ENCODE measurements at regions not wholly inside any gene's neighbourhood (a gene's known extent, or its start where the extent isn't known, plus 50 kb on each side); places are given as distances from the start of the nearest gene placed in this dataset.

DNA sequence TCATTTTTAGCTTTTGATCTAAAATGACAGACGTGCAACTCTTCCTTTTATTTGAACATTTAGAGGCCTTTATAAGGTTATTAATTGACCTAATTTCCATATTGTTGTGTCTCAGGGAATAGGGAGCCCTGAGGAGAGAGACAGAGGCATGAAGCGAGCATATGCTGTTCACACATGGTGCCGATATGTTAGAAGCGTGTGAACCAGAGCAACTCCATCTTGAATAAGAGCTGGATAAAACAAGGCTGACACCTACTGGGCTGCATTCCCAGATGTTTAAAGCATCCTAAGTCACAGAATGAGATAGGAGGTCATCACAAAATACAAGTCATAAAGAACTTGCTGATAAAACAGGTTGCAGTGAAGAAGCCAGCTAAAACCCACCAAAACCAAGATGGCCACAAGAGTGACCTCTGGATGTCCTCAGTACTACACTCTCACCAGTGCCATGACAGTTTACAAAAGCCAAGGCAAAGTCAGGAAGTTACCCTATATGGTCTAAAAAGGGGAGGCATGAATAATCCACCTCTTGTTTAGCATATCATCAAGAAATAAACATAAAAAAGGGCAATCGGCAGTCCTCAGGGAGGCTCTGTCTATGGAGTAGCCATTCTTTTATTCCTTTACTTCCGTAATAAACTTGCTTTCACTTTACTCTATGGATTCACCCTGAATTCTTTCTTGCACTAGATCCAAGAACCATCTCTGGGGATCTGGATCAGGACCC is 80.1 kb downstream of the SEC61G start:
- peak overlapping the region; percentile 38; the same call in 1 of the 2 replicates for H2AFZ ChIP-seq (ENCODE audit: low read depth, low read length)
- no peaks in the 10 kb centered on the region for H3K27me3 ChIP-seq (ENCODE audit: control insufficient read depth in 2 of 2, insufficient read depth in 2 of 2, low read length in 2 of 2)
- no peaks in the 10 kb centered on the region for H3K9me3 ChIP-seq (replicated peaks; ENCODE audit: control insufficient read depth, insufficient read depth, low read depth, low read length)
- CTCF ChIA-PET (ENCODE audit: low intra/inter-chr PET ratio): no interaction called here
- no peaks in the 10 kb centered on the region for H4K20me1 ChIP-seq (replicated peaks; ENCODE audit: control insufficient read depth, insufficient read depth, low read length)
- DNase-seq (ENCODE audit: extremely low read depth in 1 of 4, low spot score in 3 of 4) (peak in 1 of 4 experiments; percentile 11), FAIRE-seq (no peak), ATAC-seq (no peak)
- H3K4me3 ChIP-seq: no peak overlapping the region
- H3K4me1 ChIP-seq (replicated peaks in 1 of 2; ENCODE audit: control insufficient read depth in 2 of 2, insufficient read depth in 2 of 2, low read length in 2 of 2): no peaks in the 10 kb centered on the region
- no peak overlapping the region for H3K4me2 ChIP-seq (ENCODE audit: insufficient read depth, low read length)
- H3K9me1 ChIP-seq (ENCODE audit: control insufficient read depth, insufficient read depth, low read length): no peaks in the 10 kb centered on the region
- no peak overlapping the region for H3K27ac ChIP-seq (ENCODE audit: extremely low read depth, low read depth, low read length)
- WGBS (ENCODE audit: insufficient coverage, low coverage, missing lambda C conversion rate): 2% methylated on average over 6 of the region's 6 CpGs
- no TSS peak for BruUV-seq (replicated peaks)
- H3K79me2 ChIP-seq (ENCODE audit: control insufficient read depth, insufficient read depth, low read length): no peaks in the 10 kb centered on the region
- intact Hi-C loops (cut with micrococcal nuclease): no loop called here
- POLR2A ChIA-PET: no interaction called here
- in situ Hi-C loops (cut with MboI): no loop called here
- H3K36me3 ChIP-seq (ENCODE audit: control insufficient read depth, insufficient read depth, low read length): no peaks in the 10 kb centered on the region
- H3K9ac ChIP-seq (ENCODE audit: insufficient read depth in 1 of 2, low read depth in 2 of 2, low read length in 2 of 2): no peak overlapping the region
- 0 out of 2 replicates have a peak, but pooled peaks have one; percentile 43 for TF ChIP-seq ESRRA (IDR thresholded peaks at IDR 0.05; ENCODE audit: borderline replicate concordance, low read depth)
- no peak for TF ChIP-seq LEF1 (IDR thresholded peaks at IDR 0.05)
- TF ChIP-seq DIDO1 (tag; IDR thresholded peaks at IDR 0.05; ENCODE audit: low read depth): no peak
- no peak for TF ChIP-seq MEF2A (IDR thresholded peaks at IDR 0.05; ENCODE audit: control insufficient read depth, low read depth, low read length)
- TF ChIP-seq ZNF408 (CRISPR knock-in tag; IDR thresholded peaks at IDR 0.05; ENCODE audit: low read depth): no peak
- TF ChIP-seq RBM39 (optimal IDR thresholded peaks at IDR 0.05; ENCODE audit: low read depth, low read length): no peak
- TF ChIP-seq, protein P1, sequence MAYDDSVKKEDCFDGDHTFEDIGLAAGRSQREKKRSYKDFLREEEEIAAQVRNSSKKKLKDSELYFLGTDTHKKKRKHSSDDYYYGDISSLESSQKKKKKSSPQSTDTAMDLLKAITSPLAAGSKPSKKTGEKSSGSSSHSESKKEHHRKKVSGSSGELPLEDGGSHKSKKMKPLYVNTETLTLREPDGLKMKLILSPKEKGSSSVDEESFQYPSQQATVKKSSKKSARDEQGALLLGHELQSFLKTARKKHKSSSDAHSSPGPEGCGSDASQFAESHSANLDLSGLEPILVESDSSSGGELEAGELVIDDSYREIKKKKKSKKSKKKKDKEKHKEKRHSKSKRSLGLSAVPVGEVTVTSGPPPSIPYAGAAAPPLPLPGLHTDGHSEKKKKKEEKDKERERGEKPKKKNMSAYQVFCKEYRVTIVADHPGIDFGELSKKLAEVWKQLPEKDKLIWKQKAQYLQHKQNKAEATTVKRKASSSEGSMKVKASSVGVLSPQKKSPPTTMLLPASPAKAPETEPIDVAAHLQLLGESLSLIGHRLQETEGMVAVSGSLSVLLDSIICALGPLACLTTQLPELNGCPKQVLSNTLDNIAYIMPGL (CRISPR knock-in tag; IDR thresholded peaks at IDR 0.05): no peak
- TF ChIP-seq, protein P2, sequence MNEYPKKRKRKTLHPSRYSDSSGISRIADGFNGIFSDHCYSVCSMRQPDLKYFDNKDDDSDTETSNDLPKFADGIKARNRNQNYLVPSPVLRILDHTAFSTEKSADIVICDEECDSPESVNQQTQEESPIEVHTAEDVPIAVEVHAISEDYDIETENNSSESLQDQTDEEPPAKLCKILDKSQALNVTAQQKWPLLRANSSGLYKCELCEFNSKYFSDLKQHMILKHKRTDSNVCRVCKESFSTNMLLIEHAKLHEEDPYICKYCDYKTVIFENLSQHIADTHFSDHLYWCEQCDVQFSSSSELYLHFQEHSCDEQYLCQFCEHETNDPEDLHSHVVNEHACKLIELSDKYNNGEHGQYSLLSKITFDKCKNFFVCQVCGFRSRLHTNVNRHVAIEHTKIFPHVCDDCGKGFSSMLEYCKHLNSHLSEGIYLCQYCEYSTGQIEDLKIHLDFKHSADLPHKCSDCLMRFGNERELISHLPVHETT (CRISPR knock-in tag; conservative IDR thresholded peaks at IDR 0.05 in 1 of 2, IDR thresholded peaks at IDR 0.05 in 1 of 2): peak in 1 of 2 experiments; percentile 74; a peak in 1 of 4 replicates
- TF ChIP-seq, protein P3, sequence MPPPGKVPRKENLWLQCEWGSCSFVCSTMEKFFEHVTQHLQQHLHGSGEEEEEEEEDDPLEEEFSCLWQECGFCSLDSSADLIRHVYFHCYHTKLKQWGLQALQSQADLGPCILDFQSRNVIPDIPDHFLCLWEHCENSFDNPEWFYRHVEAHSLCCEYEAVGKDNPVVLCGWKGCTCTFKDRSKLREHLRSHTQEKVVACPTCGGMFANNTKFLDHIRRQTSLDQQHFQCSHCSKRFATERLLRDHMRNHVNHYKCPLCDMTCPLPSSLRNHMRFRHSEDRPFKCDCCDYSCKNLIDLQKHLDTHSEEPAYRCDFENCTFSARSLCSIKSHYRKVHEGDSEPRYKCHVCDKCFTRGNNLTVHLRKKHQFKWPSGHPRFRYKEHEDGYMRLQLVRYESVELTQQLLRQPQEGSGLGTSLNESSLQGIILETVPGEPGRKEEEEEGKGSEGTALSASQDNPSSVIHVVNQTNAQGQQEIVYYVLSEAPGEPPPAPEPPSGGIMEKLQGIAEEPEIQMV (tag; conservative IDR thresholded peaks at IDR 0.05; ENCODE audit: low read depth): no peak
- no peak for TF ChIP-seq SIX5 (IDR thresholded peaks at IDR 0.05; ENCODE audit: borderline replicate concordance in 1 of 2, insufficient read depth in 1 of 2, low read depth in 1 of 2, low read length in 2 of 2)
- no peak for TF ChIP-seq SREBF2 (CRISPR knock-in tag; IDR thresholded peaks at IDR 0.05)
- no peak for TF ChIP-seq SIN3A (IDR thresholded peaks at IDR 0.05; ENCODE audit: borderline replicate concordance in 2 of 2, control insufficient read depth in 1 of 2, low read depth in 2 of 2, low read length in 2 of 2)
- no peak for TF ChIP-seq POLR2AphosphoS5 (IDR thresholded peaks at IDR 0.05; ENCODE audit: control insufficient read depth, insufficient read depth, low read depth, low read length)
- TF ChIP-seq NR4A1 (CRISPR knock-in tag; IDR thresholded peaks at IDR 0.05): no peak
- TF ChIP-seq NR4A1 (tag; IDR thresholded peaks at IDR 0.05): peak; percentile 78
- no peak for TF ChIP-seq SPI1 (IDR thresholded peaks at IDR 0.05; ENCODE audit: borderline replicate concordance, low read depth, low read length)
- TF ChIP-seq FOXK2 (conservative IDR thresholded peaks at IDR 0.05 in 1 of 2, IDR thresholded peaks at IDR 0.05 in 1 of 2; ENCODE audit: low read depth in 2 of 2): no peak

Measured in K562 (cell line).